H1 (cell line): ENCODE measurements at regions not wholly inside any gene's neighbourhood (a gene's known extent, or its start where the extent isn't known, plus 50 kb on each side); places are given as distances from the start of the nearest gene placed in this dataset.

ENCODE experiments used
- CTCF ChIA-PET: fragments of 300-600 bp; sonication (Branson Sonifier 250); formaldehyde crosslinking; loops from one replicate; lab custom pipeline; 2021; ENCODE audit not compliant: partially characterized antibody; lab: Charles Lee
- POLR2A ChIA-PET: fragments of 300-600 bp; sonication (Branson Sonifier 250); formaldehyde crosslinking; loops from one replicate; lab custom pipeline; 2021; ENCODE audit warnings: inconsistent platforms; ENCODE audit not compliant: partially characterized antibody; lab: Charles Lee
- DNase-seq, 2 experiments: peaks; one replicate each; pipeline versions ENCODE4 v3.0.0 to v3.0.0-alpha.2; 2010 to 2022; ENCODE audit warnings: low spot score in 2 of 2, low read depth in 1 of 2, mixed read lengths in 1 of 2
- FAIRE-seq: peaks from 2 replicates; lab custom pipeline; 2011; peaks lifted over from hg19 to GRCh38; lab: Jason Lieb, UNC
- H2AFZ ChIP-seq: 2 replicates; pipeline ENCODE4 v1.8.1; 2012; ENCODE audit warnings: low read length, inconsistent platforms
- H2AK5ac ChIP-seq: 2 replicates; pipeline ENCODE4 v1.6.1; 2013; ENCODE audit warnings: low read depth, low read length
- H2BK120ac ChIP-seq: replicated peaks from 2 replicates; pipeline ENCODE3; 2013; ENCODE audit warnings: low read depth, low read length, inconsistent platforms
- H2BK12ac ChIP-seq: 2 replicates; pipeline ENCODE4 v1.6.1; 2013; ENCODE audit warnings: low read depth, low read length
- H2BK15ac ChIP-seq: 2 replicates; pipeline ENCODE4 v1.6.1; 2013; ENCODE audit warnings: low read length
- H2BK20ac ChIP-seq: 2 replicates; pipeline ENCODE4 v1.6.1; 2013; ENCODE audit warnings: low read length
- H2BK5ac ChIP-seq: 2 replicates; pipeline ENCODE4 v1.6.1; 2013; ENCODE audit warnings: low read depth, low read length
- H3K14ac ChIP-seq: 2 replicates; pipeline ENCODE4 v1.6.1; 2013; ENCODE audit warnings: inconsistent platforms; ENCODE audit not compliant: insufficient read length
- H3K18ac ChIP-seq: 2 replicates; pipeline ENCODE4 v1.6.1; 2013; ENCODE audit warnings: low read length; ENCODE audit errors: extremely low read depth
- H3K23ac ChIP-seq: 2 replicates; pipeline ENCODE4 v1.6.1; 2013; ENCODE audit warnings: inconsistent platforms; ENCODE audit not compliant: insufficient read length
- H3K23me2 ChIP-seq: 2 replicates; pipeline ENCODE4 v1.6.1; 2013; ENCODE audit warnings: low read depth, low read length
- H3K27ac ChIP-seq: 2 replicates; pipeline ENCODE4 v1.6.1; 2011; ENCODE audit warnings: low read depth, low read length, inconsistent platforms
- H3K27me3 ChIP-seq, 4 experiments: replicated peaks in 1 of 4; 1 replicate in 1 of 4; 2 replicates in 3 of 4; pipeline versions ENCODE4 v1.6.1 to v1.8.1; 2011 to 2013; ENCODE audit warnings: low read length in 3 of 4, mild to moderate bottlenecking in 3 of 4, inconsistent platforms in 2 of 4, mixed read lengths in 2 of 4, moderate library complexity in 1 of 4; ENCODE audit not compliant: control insufficient read depth in 3 of 4, insufficient read depth in 3 of 4; ENCODE audit errors: extremely low read depth in 1 of 4
- H3K36me3 ChIP-seq, 4 experiments: 2 replicates each; pipeline versions ENCODE4 v1.6.1 to v1.8.1; 2011 to 2013; ENCODE audit warnings: mild to moderate bottlenecking in 4 of 4, low read length in 3 of 4, moderate library complexity in 2 of 4, control low read depth in 1 of 4, inconsistent platforms in 1 of 4; ENCODE audit not compliant: insufficient read depth in 4 of 4, control insufficient read depth in 2 of 4
- H3K4ac ChIP-seq: replicated peaks from 2 replicates; pipeline ENCODE3; 2013; ENCODE audit warnings: low read length, low read depth, mixed read lengths, inconsistent platforms; ENCODE audit not compliant: insufficient read length
- H3K4me1 ChIP-seq, 4 experiments: replicated peaks in 1 of 4; 1 replicate in 1 of 4; 2 replicates in 3 of 4; pipeline versions ENCODE4 v1.6.1 to v1.8.1; 2011 to 2013; ENCODE audit warnings: low read length in 3 of 4, inconsistent platforms in 2 of 4, mixed read lengths in 1 of 4; ENCODE audit not compliant: insufficient read depth in 4 of 4, control insufficient read depth in 3 of 4
- H3K4me2 ChIP-seq, 2 experiments: 2 replicates each; pipeline versions ENCODE4 v1.6.1 to v1.8.1; 2011 to 2013; ENCODE audit warnings: low read depth in 2 of 2, low read length in 2 of 2, control low read depth in 1 of 2, inconsistent platforms in 1 of 2, mild to moderate bottlenecking in 1 of 2; ENCODE audit not compliant: insufficient read depth in 1 of 2
- H3K4me3 ChIP-seq, 4 experiments: fragments of 200-600, 300-600 bp in 1 of 4; sonication (generic), shearing (Covaris generic), sonication (Bioruptor Twin) in 1 of 4; 2 replicates each; pipeline versions ENCODE4 v1.5.1 to v1.8.1; 2011 to 2016; ENCODE audit warnings: low read length in 4 of 4, low read depth in 3 of 4, control low read depth in 2 of 4, inconsistent platforms in 2 of 4, mild to moderate bottlenecking in 2 of 4, mixed read lengths in 1 of 4, moderate library complexity in 1 of 4; ENCODE audit not compliant: insufficient read depth in 2 of 4; ENCODE audit errors: extremely low read depth in 1 of 4
- H3K56ac ChIP-seq: replicated peaks from 2 replicates; pipeline ENCODE3; 2013; ENCODE audit warnings: low read depth, mild to moderate bottlenecking, mixed read lengths, low read length, inconsistent platforms; ENCODE audit not compliant: insufficient read length
- H3K79me1 ChIP-seq: 2 replicates; pipeline ENCODE4 v1.6.1; 2013; ENCODE audit warnings: low read depth, low read length, control low read depth
- H3K79me2 ChIP-seq, 2 experiments: 2 replicates each; pipeline versions ENCODE4 v1.6.1 to v1.8.1; 2012 to 2013; ENCODE audit warnings: low read length in 2 of 2, mild to moderate bottlenecking in 2 of 2, inconsistent platforms in 1 of 2; ENCODE audit not compliant: insufficient read depth in 2 of 2, control insufficient read depth in 1 of 2
- H3K9ac ChIP-seq, 4 experiments: replicated peaks in 1 of 4; 1 replicate in 1 of 4; 2 replicates in 3 of 4; pipeline versions ENCODE4 v1.6.1 to v1.8.1; 2011 to 2013; ENCODE audit warnings: low read depth in 3 of 4, low read length in 3 of 4, control low read depth in 2 of 4, mild to moderate bottlenecking in 2 of 4, moderate library complexity in 2 of 4, inconsistent platforms in 1 of 4; ENCODE audit errors: extremely low read depth in 1 of 4
- H3K9me3 ChIP-seq, 2 experiments: 2 replicates each; pipeline versions ENCODE4 v1.6.1 to v1.8.1; 2012 to 2013; ENCODE audit warnings: mild to moderate bottlenecking in 2 of 2, moderate library complexity in 2 of 2, control low read depth in 1 of 2, inconsistent platforms in 1 of 2, low read depth in 1 of 2, low read length in 1 of 2, mixed read lengths in 1 of 2; ENCODE audit not compliant: insufficient read depth in 2 of 2
- H4K20me1 ChIP-seq, 2 experiments: replicated peaks in 1 of 2; 2 replicates each; pipeline versions ENCODE3 to v1.8.1; 2011 to 2013; ENCODE audit warnings: inconsistent platforms in 2 of 2, low read length in 2 of 2, mild to moderate bottlenecking in 1 of 2; ENCODE audit not compliant: insufficient read depth in 2 of 2, control insufficient read depth in 1 of 2
- H4K5ac ChIP-seq: 2 replicates; pipeline ENCODE4 v1.6.1; 2013; ENCODE audit warnings: low read length, low read depth, mixed read lengths, inconsistent platforms; ENCODE audit not compliant: insufficient read length
- H4K8ac ChIP-seq: 2 replicates; pipeline ENCODE4 v1.8.0; 2013; ENCODE audit warnings: mild to moderate bottlenecking, moderate library complexity, low read length, inconsistent platforms; ENCODE audit not compliant: insufficient read depth; ENCODE audit errors: extremely low read depth
- H4K91ac ChIP-seq: replicated peaks from 2 replicates; pipeline ENCODE3; 2013; ENCODE audit warnings: low read length, mixed read lengths, inconsistent platforms; ENCODE audit not compliant: insufficient read length
- HDAC2 ChIP-seq, 2 experiments: fragments of 300-600 bp in 1 of 2; sonication (generic) in 1 of 2; IDR thresholded peaks; 2 replicates each; pipeline ENCODE4 v1.6.1; 2011 to 2012; ENCODE audit warnings: low read depth in 2 of 2, low read length in 2 of 2, mild to moderate bottlenecking in 2 of 2, moderate library complexity in 2 of 2, borderline replicate concordance in 1 of 2, inconsistent platforms in 1 of 2
- HDAC6 ChIP-seq: IDR thresholded peaks from one replicate; pipeline ENCODE4 v1.7.1; 2012; ENCODE audit warnings: low read depth, mild to moderate bottlenecking, inconsistent platforms, low read length, moderate library complexity
- TAF7 ChIP-seq: optimal IDR thresholded peaks from 2 replicates; pipeline ENCODE3; 2011; ENCODE audit warnings: low read depth, mild to moderate bottlenecking, inconsistent platforms, low read length, moderate library complexity, borderline replicate concordance
- YY1 ChIP-seq: IDR thresholded peaks from 2 replicates; pipeline ENCODE4 v1.6.1; 2011; ENCODE audit warnings: low read depth, mild to moderate bottlenecking, low read length
- WGBS, 2 experiments: shearing (Covaris generic) in 1 of 2; methylation state at CpG; one replicate each; pipeline versions ENCODE4 v1.1.6 to v1.1.7; 2013 to 2015; ENCODE audit warnings: low lambda C conversion rate in 2 of 2, mixed read lengths in 2 of 2, inconsistent platforms in 1 of 2, low coverage in 1 of 2, missing lambda C conversion rate in 1 of 2; ENCODE audit not compliant: insufficient replicate concordance in 2 of 2, insufficient coverage in 1 of 2, insufficient read length in 1 of 2; ENCODE audit errors: extremely low coverage in 1 of 2, missing lambda C conversion rate in 1 of 2; 5-methylcytosine and 5-hydroxymethylcytosine counted together

GRCh38 chr3:80368616-80369015 lies 600.8 kb upstream of the ROBO1 start:
- no peak overlapping the region for H2BK120ac ChIP-seq
- no peak overlapping the region for H3K4me3 ChIP-seq
- H4K91ac ChIP-seq = no peak overlapping the region
- H3K18ac ChIP-seq = no peak overlapping the region
- no peaks in the 10 kb centered on the region for H3K23me2 ChIP-seq
- no peak overlapping the region for H3K23ac ChIP-seq
- no peak overlapping the region for H3K56ac ChIP-seq
- H4K5ac ChIP-seq = no peak overlapping the region
- 87% methylated on average over 4 of the region's 4 CpGs; no CpG with 5 or more reads in 1 of the 2 experiments for WGBS, 2 experiments
- ChIA-PET POLR2A (no interaction called here), CTCF (no interaction called here)
- FAIRE-seq (no peak), DNase-seq (no peak)
- H2AK5ac ChIP-seq = no peak overlapping the region
- H3K36me3 ChIP-seq = no peaks in the 10 kb centered on the region
- no peak overlapping the region for H2AFZ ChIP-seq
- H3K4ac ChIP-seq = no peak overlapping the region
- H3K9me3 ChIP-seq = no peaks in the 10 kb centered on the region
- H2BK15ac ChIP-seq = no peak overlapping the region
- no peak overlapping the region for H2BK12ac ChIP-seq
- H4K8ac ChIP-seq = no peak overlapping the region
- no peak overlapping the region for H2BK5ac ChIP-seq
- H3K14ac ChIP-seq = no peak overlapping the region
- no peaks in the 10 kb centered on the region for H3K79me2 ChIP-seq
- no peak overlapping the region for H2BK20ac ChIP-seq
- H3K27ac ChIP-seq = no peak overlapping the region
- H3K9ac ChIP-seq = no peak overlapping the region
- H3K79me1 ChIP-seq = no peaks in the 10 kb centered on the region
- H4K20me1 ChIP-seq = no peaks in the 10 kb centered on the region
- no peaks in the 10 kb centered on the region for H3K4me1 ChIP-seq
- TF ChIP-seq HDAC6 (no peak), YY1 (no peak), HDAC2 (IDR thresholded peaks at IDR 0.05; ENCODE audit: borderline replicate concordance in 1 of 2, low read depth in 2 of 2, low read length in 2 of 2) (no peak), TAF7 (no peak)
- TF ChIP-seq, all 59 proteins: peak for 0
- Histone ChIP-seq H3K4me2 (no peak overlapping the region), H3K27me3 (no peaks in the 10 kb centered on the region)
